ENCODE measurements at regions not wholly inside any gene's neighbourhood (a gene's known extent, or its start where the extent isn't known, plus 50 kb on each side); places are given as distances from the start of the nearest gene placed in this dataset.
A peak's percentile ranks its signal among the peaks of the same experiment; 100 is the strongest.

DNA sequence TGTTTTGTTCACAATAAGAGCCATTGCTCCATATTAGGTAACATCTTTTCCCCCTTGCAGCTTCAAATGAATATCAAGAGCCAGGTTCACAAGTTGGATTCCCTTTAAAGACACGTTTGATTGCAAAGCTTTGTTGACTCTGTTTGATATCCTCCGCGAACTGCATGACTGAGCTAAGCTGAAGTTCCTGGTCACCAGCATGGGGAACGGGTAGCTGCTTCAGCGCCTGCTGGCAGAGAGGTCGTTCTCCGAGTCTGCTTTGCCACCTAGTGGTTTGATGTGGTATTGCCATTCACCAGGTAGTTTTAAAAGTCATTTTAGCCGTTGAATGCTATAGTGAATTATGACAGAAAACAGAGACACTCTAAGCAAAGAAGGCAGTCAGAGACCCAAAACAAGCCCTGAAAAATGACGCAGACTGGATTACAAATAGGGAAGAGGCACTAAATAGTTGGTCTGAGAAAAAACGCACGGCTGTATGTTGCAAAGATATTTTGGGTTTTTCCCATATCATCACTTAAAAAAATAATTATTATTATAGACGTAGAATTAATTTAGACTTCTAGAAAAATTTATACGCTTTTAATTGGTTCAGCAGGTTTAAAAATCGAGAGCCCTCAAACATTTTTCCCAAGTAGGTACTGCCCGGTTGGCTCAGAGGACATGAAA, 193.5 kb upstream of the FMN2 start:
- peak; percentile 70 to 77 (median 75) for DNase-seq (ENCODE audit: extremely low read depth in 1 of 4, low spot score in 3 of 4)
- Histone ChIP-seq H4K20me1 (replicated peaks; ENCODE audit: control insufficient read depth, insufficient read depth, low read length) (no peaks in the 10 kb centered on the region), H3K79me2 (ENCODE audit: control insufficient read depth, insufficient read depth, low read length) (no peaks in the 10 kb centered on the region), H3K9me1 (ENCODE audit: control insufficient read depth, insufficient read depth, low read length) (no peaks in the 10 kb centered on the region), H3K36me3 (ENCODE audit: control insufficient read depth, insufficient read depth, low read length) (no peaks in the 10 kb centered on the region), H2AFZ (ENCODE audit: low read depth, low read length) (no peak overlapping the region), H3K27me3 (ENCODE audit: control insufficient read depth in 2 of 2, insufficient read depth in 2 of 2, low read length in 2 of 2) (no peaks in the 10 kb centered on the region), H3K4me3 (no peak overlapping the region), H3K4me1 (replicated peaks in 1 of 2; ENCODE audit: control insufficient read depth in 2 of 2, insufficient read depth in 2 of 2, low read length in 2 of 2) (no peaks in the 10 kb centered on the region), H3K4me2 (ENCODE audit: insufficient read depth, low read length) (no peak overlapping the region), H3K9ac (ENCODE audit: insufficient read depth in 1 of 2, low read depth in 2 of 2, low read length in 2 of 2) (no peak overlapping the region), H3K27ac (ENCODE audit: extremely low read depth, low read depth, low read length) (no peak overlapping the region), H3K9me3 (replicated peaks; ENCODE audit: control insufficient read depth, insufficient read depth, low read depth, low read length) (no peaks in the 10 kb centered on the region)
- ChIA-PET POLR2A (no interaction called here), CTCF (ENCODE audit: low intra/inter-chr PET ratio) (interaction anchor here (0.9 kb wide), 1 partner anchor 1652 kb away, joined by 5 read pairs; no protein-coding TSS in a partner anchor)
- 1% methylated on average over 15 of the region's 15 CpGs for WGBS (ENCODE audit: insufficient coverage, low coverage, missing lambda C conversion rate)
- no TSS peak for BruUV-seq (replicated peaks)
- in situ Hi-C loops (cut with MboI) = no loop called here
- peak; percentile 91 for ATAC-seq
- intact Hi-C loops (cut with micrococcal nuclease) = loop anchor here (2.0 to 10.0 kb wide), 3 partner anchors 491 to 1659 kb away; no protein-coding TSS in a partner anchor
- FAIRE-seq = peak; percentile 99
- TF ChIP-seq, protein P1, sequence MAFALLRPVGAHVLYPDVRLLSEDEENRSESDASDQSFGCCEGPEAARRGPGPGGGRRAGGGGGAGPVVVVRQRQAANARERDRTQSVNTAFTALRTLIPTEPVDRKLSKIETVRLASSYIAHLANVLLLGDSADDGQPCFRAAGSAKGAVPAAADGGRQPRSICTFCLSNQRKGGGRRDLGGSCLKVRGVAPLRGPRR (CRISPR knock-in tag; IDR thresholded peaks at IDR 0.05) = no peak
- TF ChIP-seq ZKSCAN3 (CRISPR knock-in tag; IDR thresholded peaks at IDR 0.05) (no peak), KLF1 (tag; IDR thresholded peaks at IDR 0.05) (no peak), MYNN (IDR thresholded peaks at IDR 0.05) (no peak), MYNN (CRISPR knock-in tag; IDR thresholded peaks at IDR 0.05) (no peak), ZFP30 (CRISPR knock-in tag; IDR thresholded peaks at IDR 0.05; ENCODE audit: borderline replicate concordance) (no peak), STAG1 (CRISPR knock-in tag; IDR thresholded peaks at IDR 0.05; ENCODE audit: borderline replicate concordance) (peak; percentile 23; the same call in 1 of the 2 replicates), MAFG (tag; conservative IDR thresholded peaks at IDR 0.05) (no peak), FOSL1 (tag; conservative IDR thresholded peaks at IDR 0.05) (no peak), ZNF696 (CRISPR knock-in tag; conservative IDR thresholded peaks at IDR 0.05) (no peak), SMC3 (conservative IDR thresholded peaks at IDR 0.05; ENCODE audit: insufficient read depth, low read depth, low read length) (peak; percentile 73), BCL6 (CRISPR knock-in tag; IDR thresholded peaks at IDR 0.05) (no peak), WHSC1 (IDR thresholded peaks at IDR 0.05; ENCODE audit: low read length) (no peak), SRSF9 (IDR thresholded peaks at IDR 0.05; ENCODE audit: borderline replicate concordance, low read depth, low read length) (no peak), RAD21 (CRISPR knock-in tag; conservative IDR thresholded peaks at IDR 0.05 in 1 of 2, IDR thresholded peaks at IDR 0.05 in 1 of 2) (peak; percentile 87 to 88)
- TF ChIP-seq, protein P2, sequence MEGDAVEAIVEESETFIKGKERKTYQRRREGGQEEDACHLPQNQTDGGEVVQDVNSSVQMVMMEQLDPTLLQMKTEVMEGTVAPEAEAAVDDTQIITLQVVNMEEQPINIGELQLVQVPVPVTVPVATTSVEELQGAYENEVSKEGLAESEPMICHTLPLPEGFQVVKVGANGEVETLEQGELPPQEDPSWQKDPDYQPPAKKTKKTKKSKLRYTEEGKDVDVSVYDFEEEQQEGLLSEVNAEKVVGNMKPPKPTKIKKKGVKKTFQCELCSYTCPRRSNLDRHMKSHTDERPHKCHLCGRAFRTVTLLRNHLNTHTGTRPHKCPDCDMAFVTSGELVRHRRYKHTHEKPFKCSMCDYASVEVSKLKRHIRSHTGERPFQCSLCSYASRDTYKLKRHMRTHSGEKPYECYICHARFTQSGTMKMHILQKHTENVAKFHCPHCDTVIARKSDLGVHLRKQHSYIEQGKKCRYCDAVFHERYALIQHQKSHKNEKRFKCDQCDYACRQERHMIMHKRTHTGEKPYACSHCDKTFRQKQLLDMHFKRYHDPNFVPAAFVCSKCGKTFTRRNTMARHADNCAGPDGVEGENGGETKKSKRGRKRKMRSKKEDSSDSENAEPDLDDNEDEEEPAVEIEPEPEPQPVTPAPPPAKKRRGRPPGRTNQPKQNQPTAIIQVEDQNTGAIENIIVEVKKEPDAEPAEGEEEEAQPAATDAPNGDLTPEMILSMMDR (IDR thresholded peaks at IDR 0.05 in 2 of 3, conservative IDR thresholded peaks at IDR 0.05 in 1 of 3; ENCODE audit: insufficient read depth in 2 of 3, low read depth in 1 of 3, low read length in 3 of 3) = peak; percentile 83 to 92 (median 91)
- TF ChIP-seq, protein P3, sequence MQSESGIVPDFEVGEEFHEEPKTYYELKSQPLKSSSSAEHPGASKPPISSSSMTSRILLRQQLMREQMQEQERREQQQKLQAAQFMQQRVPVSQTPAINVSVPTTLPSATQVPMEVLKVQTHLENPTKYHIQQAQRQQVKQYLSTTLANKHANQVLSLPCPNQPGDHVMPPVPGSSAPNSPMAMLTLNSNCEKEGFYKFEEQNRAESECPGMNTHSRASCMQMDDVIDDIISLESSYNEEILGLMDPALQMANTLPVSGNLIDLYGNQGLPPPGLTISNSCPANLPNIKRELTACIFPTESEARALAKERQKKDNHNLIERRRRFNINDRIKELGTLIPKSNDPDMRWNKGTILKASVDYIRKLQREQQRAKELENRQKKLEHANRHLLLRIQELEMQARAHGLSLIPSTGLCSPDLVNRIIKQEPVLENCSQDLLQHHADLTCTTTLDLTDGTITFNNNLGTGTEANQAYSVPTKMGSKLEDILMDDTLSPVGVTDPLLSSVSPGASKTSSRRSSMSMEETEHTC (IDR thresholded peaks at IDR 0.05) = no peak
- TF ChIP-seq, protein P4, sequence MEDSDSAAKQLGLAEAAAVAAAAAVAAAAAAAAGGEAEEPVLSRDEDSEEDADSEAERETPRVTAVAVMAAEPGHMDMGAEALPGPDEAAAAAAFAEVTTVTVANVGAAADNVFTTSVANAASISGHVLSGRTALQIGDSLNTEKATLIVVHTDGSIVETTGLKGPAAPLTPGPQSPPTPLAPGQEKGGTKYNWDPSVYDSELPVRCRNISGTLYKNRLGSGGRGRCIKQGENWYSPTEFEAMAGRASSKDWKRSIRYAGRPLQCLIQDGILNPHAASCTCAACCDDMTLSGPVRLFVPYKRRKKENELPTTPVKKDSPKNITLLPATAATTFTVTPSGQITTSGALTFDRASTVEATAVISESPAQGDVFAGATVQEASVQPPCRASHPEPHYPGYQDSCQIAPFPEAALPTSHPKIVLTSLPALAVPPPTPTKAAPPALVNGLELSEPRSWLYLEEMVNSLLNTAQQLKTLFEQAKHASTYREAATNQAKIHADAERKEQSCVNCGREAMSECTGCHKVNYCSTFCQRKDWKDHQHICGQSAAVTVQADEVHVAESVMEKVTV (CRISPR knock-in tag; IDR thresholded peaks at IDR 0.05) = peak; percentile 74; the same call in 1 of the 2 replicates

Data from K562 (cell line).